ENCODE measurements at regions not wholly inside any gene's neighbourhood (a gene's known extent, or its start where the extent isn't known, plus 50 kb on each side); places are given as distances from the start of the nearest gene placed in this dataset.
"Not testable (repeated sequence)": the region's sequence is repeated elsewhere in the genome, so short reads cannot be mapped to it uniquely, and the experiment has no call there.

DNA sequence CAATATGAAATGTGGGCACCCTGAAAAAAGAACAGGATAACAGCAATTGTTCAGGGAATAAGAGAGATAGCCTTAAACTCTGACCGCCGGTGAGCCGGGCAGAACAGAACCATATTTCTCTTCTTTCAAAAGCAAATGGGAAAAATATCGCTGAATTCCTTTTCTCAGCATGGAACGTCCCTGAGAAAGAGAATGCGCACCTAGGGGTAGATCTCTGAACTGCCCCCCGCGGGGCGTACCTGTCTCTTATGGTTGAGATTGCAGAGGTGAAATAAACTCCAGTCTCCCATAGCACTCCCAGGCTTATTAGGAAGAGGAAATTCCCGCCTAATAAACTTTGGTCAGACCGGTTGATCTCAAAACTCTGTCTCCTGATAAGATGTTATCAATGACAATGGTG, 82.1 kb upstream of the DEFB108B start:
- not testable (repeated sequence) for TF ChIP-seq TAF1 (IDR thresholded peaks at IDR 0.05; ENCODE audit: low read depth, low read length); POLR2AphosphoS5 (IDR thresholded peaks at IDR 0.05; ENCODE audit: low read depth, low read length); POLR2A (IDR thresholded peaks at IDR 0.05; ENCODE audit: low read depth, low read length); SPI1 (IDR thresholded peaks at IDR 0.05; ENCODE audit: low read depth, low read length); PAX5 (IDR thresholded peaks at IDR 0.05; ENCODE audit: insufficient read depth, low read length, severe bottlenecking)
